Motor neuron (in vitro differentiated cells): ENCODE measurements at regions not wholly inside any gene's neighbourhood (a gene's known extent, or its start where the extent isn't known, plus 50 kb on each side); places are given as distances from the start of the nearest gene placed in this dataset.

ENCODE experiments used
- ATAC-seq, 8 experiments: fragments of 200-7000 bp; cut with Tn5 transposase; replicated peaks in 6 of 8; 2 replicates each; pipeline ENCODE4 v1.8.0; 2021; ENCODE audit warnings: mild to moderate bottlenecking in 8 of 8, moderate library complexity in 8 of 8
- H3K27ac ChIP-seq, 2 donors: fragments of 250-450 bp; sonication (Bioruptor Pico); 2 replicates each; pipeline ENCODE4 v1.9.0; 2021; ENCODE audit warnings: antibody characterized with exemption in 2 of 2, mild to moderate bottlenecking in 2 of 2, moderate library complexity in 1 of 2
- H3K4me1 ChIP-seq, 2 donors: fragments of 250-450 bp; sonication (Bioruptor Pico); replicated peaks in 1 of 2; 2 replicates each; pipeline ENCODE4 v1.6.1; 2021; ENCODE audit warnings: antibody characterized with exemption in 2 of 2, mild to moderate bottlenecking in 2 of 2, moderate library complexity in 1 of 2
- H3K4me3 ChIP-seq, 5 donors: fragments of 250-450 bp; sonication (Bioruptor Pico); 2 replicates each; pipeline ENCODE4 v1.9.0; 2021; ENCODE audit warnings: antibody characterized with exemption in 5 of 5, mild to moderate bottlenecking in 5 of 5, moderate library complexity in 4 of 5
- WGBS, 10 experiments: fragments of 450-650 bp; shearing (Covaris generic); methylation state at CpG; one replicate each; pipeline ENCODE4 v1.0.0; 2022; 5-methylcytosine and 5-hydroxymethylcytosine counted together
- in situ Hi-C, 9 experiments: fragments of 400-800 bp; cut with MboI; loops; one replicate each; pipeline ENCODE4 v1.15.0; 2021; ENCODE audit warnings: low sequenced_read_pairs in 9 of 9, low pct_unique_long_range_greater_than_20kb in 2 of 9; ENCODE audit not compliant: unreplicated experiment in 9 of 9

DNA sequence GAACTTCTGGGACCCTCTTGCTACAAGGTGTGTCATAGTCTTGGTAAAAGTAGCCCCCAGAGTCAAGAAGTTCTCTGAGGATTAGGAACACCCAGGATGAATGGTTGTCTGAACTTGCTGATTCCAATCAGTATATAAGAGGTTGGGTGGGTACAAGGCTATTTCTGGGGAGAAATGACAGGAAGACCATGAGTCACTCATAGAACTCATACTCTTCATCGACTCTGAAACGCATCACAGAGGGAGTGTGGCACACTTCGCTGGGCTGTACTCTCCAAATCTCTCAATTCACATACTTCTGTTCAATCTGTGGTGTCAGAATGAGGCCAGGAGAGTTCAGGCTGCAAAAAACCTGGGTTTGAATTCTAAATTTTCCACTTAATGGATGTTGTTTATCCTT, 193.2 kb upstream of the LEF1 start:
- no peak overlapping the region for H3K27ac ChIP-seq
- H3K4me1 ChIP-seq: peaks cover 4 to 9% of the 10 kb centered on the region in 2 donors
- ATAC-seq: peak in 1 of 8 experiments; percentile 33
- in situ Hi-C loops: no loop called here
- no peak overlapping the region for H3K4me3 ChIP-seq
- 31 to 100% (median 80%) methylated on average over 1 to 3 of the region's 3 CpGs; no CpG with 5 or more reads in 1 of the 10 experiments for WGBS, 10 experiments

DNA sequence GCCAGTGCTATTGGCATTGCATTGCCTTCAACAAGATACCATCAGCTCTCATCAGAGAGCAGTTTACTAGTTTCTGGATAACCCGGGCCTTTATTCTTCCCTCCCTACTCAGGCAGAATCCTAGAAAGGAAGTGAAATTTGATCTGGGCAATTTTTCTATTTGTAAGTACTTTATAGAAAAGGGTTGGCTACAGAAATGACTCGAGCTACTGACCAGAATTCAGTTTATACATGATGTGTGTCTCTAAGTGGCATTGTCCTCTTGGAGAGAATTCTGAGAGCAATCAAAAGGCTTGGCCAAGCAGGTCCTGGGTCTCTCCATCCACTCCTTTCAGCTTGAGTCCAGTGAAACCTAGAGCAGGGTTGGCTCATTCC, 192.7 kb upstream of the LEF1 start:
- in situ Hi-C loops: no loop called here
- WGBS, 10 experiments: 0 to 100% (median 75%) methylated on average over 1 to 2 of the region's 2 CpGs; no CpG with 5 or more reads in 2 of the 10 experiments
- Histone ChIP-seq H3K4me3 (no peak overlapping the region), H3K27ac (no peak overlapping the region), H3K4me1 (peaks cover 4 to 9% of the 10 kb centered on the region in 2 donors)
- peak in 2 of 8 experiments; percentile 35 to 43 for ATAC-seq

DNA sequence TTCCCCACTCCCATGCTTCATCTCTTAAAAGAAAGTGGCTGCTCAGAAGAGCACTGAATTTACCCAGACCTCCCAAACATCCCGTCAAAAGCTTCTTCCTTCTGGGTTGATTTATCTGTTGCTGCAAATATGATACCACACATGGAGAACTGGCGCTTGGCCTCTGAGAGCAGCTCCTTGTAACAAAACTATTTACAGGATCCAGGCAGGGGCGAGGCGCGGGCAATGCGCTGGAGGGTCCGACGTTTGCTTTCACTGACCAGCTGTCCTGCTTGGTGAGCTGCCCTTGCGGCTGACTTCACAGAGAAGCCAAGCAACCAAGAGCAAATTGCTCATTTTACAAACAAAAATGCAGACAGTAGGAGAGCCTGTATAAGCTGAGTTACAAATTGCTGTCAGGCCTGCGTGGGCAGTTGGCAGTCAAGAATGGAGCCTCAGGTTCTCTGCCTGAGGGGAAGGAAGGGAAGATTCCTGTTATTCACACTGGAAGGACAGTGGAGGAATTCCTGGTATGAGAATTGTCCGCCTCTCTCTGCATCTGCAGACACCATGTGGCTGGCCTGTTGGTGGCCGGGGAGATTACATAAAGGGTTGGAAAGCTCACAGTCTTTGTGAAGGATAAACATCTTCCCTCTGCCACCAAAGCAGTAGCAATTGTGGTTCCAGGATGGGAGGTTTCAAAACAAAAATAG, 192.2 kb upstream of the LEF1 start:
- no peak overlapping the region for H3K27ac ChIP-seq
- no peak overlapping the region for H3K4me3 ChIP-seq
- peak; percentile 62 to 97 (median 84) for ATAC-seq
- WGBS, 10 experiments: 12 to 100% (median 39%) methylated on average over 2 to 8 of the region's 12 CpGs; no CpG with 5 or more reads in 1 of the 10 experiments
- in situ Hi-C loops: no loop called here
- peaks cover 4 to 9% of the 10 kb centered on the region in 2 donors for H3K4me1 ChIP-seq

DNA sequence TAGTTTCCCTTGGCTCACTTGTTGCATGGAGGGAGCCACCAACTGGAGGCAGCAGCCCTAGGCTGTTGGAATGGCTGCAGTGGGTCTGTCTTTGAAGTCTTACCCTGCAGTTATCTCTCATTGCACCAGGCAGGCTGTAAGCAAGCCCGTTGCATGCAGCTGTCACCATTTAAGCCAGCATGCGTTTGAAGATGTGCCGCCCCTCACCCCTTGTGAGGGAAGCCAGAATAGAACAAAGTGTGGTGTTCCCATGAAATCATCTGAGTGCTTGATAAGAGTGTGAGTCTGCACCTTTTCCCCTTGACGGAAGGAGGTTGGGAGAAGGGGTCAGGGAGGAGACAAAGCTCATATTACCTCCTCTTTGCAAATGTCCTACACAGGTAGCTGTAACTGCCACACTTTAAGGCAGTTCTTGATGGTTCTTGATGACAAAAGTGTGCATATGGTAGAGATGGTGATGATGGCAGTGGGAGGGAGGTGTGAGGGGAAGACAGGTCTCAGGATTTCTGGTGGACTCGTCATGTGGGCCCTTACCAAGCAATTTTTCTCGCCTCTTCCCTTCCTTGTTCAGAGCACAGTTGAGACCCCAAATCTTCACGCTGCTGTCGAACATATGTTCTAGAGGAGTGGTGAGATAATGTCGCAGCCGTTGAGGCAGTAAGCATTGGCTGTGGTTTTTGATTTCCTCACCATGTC, 191.4 kb upstream of the LEF1 start:
- peaks cover 0 to 4% of the 10 kb centered on the region in 2 donors for H3K4me1 ChIP-seq
- ATAC-seq: no peak
- in situ Hi-C loops: no loop called here
- H3K27ac ChIP-seq: no peak overlapping the region
- 51 to 81% (median 68%) methylated on average over 1 to 9 of the region's 10 CpGs; no CpG with 5 or more reads in 2 of the 10 experiments for WGBS, 10 experiments
- no peak overlapping the region for H3K4me3 ChIP-seq

DNA sequence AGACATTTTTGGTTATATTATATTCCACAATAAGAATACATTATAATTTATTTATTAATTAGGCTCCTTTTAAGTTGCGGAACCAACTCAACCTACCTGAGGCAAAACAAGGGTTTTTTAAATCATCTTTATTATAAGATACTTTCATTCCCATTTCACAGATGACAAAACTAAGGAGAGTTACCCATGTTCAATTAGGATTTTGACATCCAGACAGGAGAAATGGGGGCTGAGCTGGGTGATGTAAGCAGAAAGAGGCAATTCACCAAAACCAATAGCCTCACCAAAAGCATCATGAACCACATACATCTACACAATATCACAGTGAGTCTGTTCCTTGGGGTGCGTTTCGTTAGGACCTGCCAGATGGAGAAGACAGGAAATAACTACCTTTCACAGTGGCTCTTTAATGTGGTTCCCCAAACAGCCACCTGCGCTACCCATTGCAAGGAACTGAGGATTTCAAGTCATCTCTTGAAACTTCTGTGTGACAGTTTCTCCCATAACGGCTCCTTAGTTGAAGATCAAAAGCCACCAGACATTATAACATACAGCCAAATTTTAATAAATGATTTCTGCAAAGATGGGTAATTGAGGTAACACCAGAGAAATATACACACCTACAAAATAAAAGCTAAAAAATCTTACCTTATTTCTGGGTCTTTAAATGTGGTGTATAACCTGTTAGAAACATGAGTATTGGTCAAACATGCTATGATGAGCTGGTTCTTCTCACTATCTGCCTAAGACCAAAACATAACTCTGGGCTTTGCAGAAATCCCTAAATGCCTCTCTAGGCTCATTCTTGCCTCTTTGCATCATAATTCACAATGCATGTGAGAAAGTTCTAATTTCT, 190.6 kb upstream of the LEF1 start:
- Histone ChIP-seq H3K4me1 (peaks cover 0 to 3% of the 10 kb centered on the region in 2 donors), H3K4me3 (no peak overlapping the region), H3K27ac (no peak overlapping the region)
- ATAC-seq: no peak
- WGBS, 10 experiments: 69 to 100% (median 93%) methylated on average over 1 to 5 of the region's 5 CpGs
- in situ Hi-C loops: no loop called here

DNA sequence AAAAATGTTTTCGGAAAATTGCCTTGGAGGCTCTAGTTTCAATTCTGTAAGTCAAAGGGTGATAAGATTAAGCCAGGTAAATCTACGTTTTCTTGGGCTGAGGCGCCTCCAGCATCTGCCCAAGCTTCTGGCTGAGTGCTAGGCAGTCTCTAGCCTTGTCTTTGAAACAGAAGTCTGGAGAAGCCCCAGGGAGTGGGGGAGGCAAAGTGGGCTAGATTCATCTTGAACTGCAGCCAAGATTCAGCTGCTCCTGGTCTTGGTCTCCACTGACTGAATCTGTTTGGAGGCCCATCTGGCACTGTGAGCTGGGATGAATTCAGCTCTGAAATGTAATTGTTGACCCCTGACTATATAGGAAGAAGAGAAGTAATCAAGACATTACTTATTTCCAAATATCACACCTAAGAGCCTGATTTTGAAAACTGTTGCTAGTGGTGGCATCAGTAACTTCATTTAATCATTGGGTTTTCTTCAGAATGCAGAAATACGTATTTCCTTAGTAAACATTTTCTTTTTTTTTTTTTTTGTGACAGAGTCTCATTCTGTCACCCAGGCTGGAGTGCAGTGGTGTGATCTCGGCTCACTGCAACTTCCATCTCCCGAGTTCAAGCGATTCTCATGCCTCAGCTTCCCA, 187.3 kb upstream of the LEF1 start:
- Histone ChIP-seq H3K4me1 (peaks cover 0 to under 1% of the 10 kb centered on the region in 2 donors), H3K27ac (no peak overlapping the region), H3K4me3 (no peak overlapping the region)
- peak in 1 of 8 experiments; percentile 55 for ATAC-seq
- in situ Hi-C loops: no loop called here
- WGBS, 10 experiments: 30 to 100% (median 93%) methylated on average over 2 to 7 of the region's 7 CpGs; no CpG with 5 or more reads in 1 of the 10 experiments

DNA sequence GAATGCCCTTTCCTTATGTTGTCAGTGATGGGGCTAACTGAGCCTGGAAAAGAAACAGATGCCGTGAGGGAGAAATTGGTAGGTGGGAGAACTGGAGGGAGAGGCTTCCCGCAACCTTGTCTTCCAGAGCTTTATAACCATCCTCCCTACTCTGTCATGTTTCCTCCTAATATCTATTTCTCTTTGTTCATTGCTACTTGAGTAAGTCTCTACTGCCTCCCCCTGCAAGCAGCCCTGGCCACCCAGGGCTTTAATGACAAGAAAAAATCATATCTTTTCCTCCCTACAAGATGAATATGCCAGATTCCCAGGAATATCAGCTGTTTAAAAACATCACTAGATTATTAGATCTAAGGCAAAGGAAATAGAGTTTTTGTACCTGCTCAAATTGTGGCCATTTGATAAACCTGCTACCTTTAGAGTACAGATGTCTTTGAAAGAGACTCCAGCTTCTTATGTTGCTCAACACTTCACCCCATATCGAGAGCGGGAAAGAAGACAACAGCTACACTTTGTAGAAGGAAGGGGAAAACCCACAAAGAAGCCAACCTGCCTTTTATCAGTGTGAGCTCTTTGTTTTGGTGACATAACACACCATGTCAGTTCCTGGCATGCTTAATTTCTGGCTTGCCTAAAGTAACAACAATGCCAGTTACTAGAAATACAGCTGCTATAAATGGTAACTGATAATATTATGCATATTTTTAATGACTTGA, 186.6 kb upstream of the LEF1 start:
- in situ Hi-C loops: no loop called here
- H3K4me1 ChIP-seq: no peaks in the 10 kb centered on the region
- H3K27ac ChIP-seq: no peak overlapping the region
- 33 to 100% (median 53%) methylated on average over 1 to 4 of the region's 4 CpGs; no CpG with 5 or more reads in 3 of the 10 experiments for WGBS, 10 experiments
- peak in 1 of 8 experiments; percentile 69 for ATAC-seq
- no peak overlapping the region for H3K4me3 ChIP-seq

DNA sequence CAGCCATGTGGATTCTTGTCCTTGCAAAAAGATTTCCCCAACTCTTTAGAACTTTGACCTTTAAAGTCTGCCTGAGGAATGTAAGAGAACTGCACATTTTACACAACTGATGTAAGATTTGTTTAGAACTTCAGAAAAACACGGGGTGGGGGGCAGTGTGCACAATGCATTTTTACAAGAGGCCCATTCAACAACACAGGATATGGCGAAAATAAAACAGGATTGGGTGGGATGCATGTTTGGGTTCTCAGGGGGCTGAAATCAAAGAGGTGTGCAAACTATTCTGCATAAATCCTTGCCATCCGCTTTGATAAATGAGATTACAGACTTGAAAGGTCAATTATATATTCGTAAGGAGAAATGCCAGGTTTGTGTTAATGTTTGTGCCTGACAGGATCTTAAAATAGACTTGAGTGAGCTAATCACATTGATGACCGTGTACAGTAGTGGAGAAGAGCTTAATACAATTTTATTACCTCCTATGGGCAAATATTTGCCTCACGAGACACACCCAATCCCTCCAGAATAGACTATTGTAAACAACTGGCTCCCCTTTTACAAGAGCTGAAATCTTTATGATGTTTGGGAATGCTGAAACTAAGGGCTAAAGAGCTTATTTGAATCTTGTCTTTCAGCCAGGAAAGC, 184.1 kb upstream of the LEF1 start:
- WGBS, 10 experiments: 10 to 100% (median 73%) methylated on average over 1 to 6 of the region's 6 CpGs; no CpG with 5 or more reads in 1 of the 10 experiments
- Histone ChIP-seq H3K27ac (no peak overlapping the region), H3K4me3 (no peak overlapping the region), H3K4me1 (no peaks in the 10 kb centered on the region)
- in situ Hi-C loops: no loop called here
- peak in 3 of 8 experiments; percentile 21 to 66 (median 25) for ATAC-seq

DNA sequence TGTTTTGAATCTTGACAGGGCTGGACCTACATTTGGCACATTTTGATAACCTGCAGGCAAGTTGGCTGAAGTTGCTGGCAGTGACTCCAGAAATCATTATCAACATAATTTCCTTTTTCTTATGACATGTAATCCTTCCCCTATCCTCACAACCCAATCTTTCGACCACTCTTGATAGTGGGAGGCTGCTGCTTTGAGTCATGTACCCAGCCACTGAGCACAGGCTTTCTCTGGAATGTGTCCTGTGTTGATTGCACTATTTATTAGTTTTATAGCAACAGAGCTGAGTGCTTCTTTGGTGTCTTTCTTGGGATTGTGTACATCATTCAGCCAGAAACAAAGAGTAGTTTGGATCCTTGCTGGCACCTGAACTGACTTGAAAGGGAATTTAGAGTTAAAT, 183.1 kb upstream of the LEF1 start:
- WGBS, 10 experiments: 0 to 100% (median 80%) methylated on average over 1 of the region's 1 CpG; no CpG with 5 or more reads in 3 of the 10 experiments
- in situ Hi-C loops: no loop called here
- Histone ChIP-seq H3K4me1 (no peaks in the 10 kb centered on the region), H3K4me3 (no peak overlapping the region), H3K27ac (no peak overlapping the region)
- no peak for ATAC-seq

DNA sequence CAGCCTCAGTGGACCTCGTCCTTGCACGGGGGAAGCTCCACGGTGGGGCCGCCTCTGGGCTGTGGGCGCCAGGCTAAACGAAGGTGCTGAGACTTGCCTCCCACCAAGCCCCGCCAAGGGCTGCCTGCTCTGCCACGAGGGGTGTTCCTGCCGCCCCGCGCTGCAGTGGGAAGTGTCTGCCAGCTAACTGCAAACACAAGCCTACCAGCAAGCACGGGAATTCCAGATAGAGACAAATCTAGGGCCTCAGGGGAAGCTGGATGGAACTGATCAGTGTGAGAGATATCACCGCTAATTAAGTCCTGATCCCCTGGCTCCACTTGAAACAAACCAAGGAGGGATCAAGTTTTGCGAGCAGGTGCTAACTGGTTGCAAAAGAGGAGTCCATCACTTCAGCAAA, 181.6 kb upstream of the LEF1 start:
- no peak overlapping the region for H3K4me3 ChIP-seq
- 20 to 100% (median 81%) methylated on average over 1 to 9 of the region's 14 CpGs; no CpG with 5 or more reads in 3 of the 10 experiments for WGBS, 10 experiments
- in situ Hi-C loops: no loop called here
- H3K4me1 ChIP-seq: no peaks in the 10 kb centered on the region
- H3K27ac ChIP-seq: no peak overlapping the region
- no peak for ATAC-seq

DNA sequence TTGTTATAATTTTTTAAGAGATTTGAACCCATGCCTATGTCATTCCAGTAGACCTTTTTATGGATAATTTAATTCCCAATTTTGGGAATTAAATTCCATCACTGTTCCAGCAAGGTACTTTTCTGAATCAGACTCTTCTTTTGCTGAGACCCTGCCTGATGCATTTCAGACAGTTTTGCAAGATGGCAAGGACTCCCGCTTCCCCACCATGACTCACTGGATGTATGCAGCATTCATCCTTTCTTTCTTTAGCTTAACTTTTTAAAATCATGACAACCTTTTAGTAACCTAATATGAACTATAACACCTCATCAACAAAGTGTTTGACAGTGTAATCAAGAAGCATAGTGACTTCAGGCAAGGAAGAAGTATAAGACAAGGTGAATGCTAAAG, 178.1 kb upstream of the LEF1 start:
- Histone ChIP-seq H3K4me3 (no peak overlapping the region), H3K27ac (no peak overlapping the region), H3K4me1 (no peaks in the 10 kb centered on the region)
- no peak for ATAC-seq
- WGBS, 10 experiments: 11 to 100% (median 80%) methylated on average over 1 of the region's 1 CpG; no CpG with 5 or more reads in 5 of the 10 experiments
- in situ Hi-C loops: no loop called here
